Lower leg skin (tissue), 3 donors: ENCODE measurements at regions not wholly inside any gene's neighbourhood (a gene's known extent, or its start where the extent isn't known, plus 50 kb on each side); places are given as distances from the start of the nearest gene placed in this dataset.

Experiments used
- POLR2A ChIP-seq, 2 donors: fragments of 450-650 bp; IDR thresholded peaks; one replicate each; pipeline ENCODE4 v1.6.1; 2016 to 2017; ENCODE audit warnings: antibody characterized with exemption in 2 of 2, mild to moderate bottlenecking in 1 of 2, moderate library complexity in 1 of 2
- TF ChIP-seq, protein P1 (sequence below), 3 donors: fragments of 450-650 bp; IDR thresholded peaks; one replicate each; pipeline ENCODE4 v1.5.1; 2016; ENCODE audit warnings: antibody characterized with exemption in 3 of 3, mild to moderate bottlenecking in 3 of 3, moderate library complexity in 2 of 3

DNA sequence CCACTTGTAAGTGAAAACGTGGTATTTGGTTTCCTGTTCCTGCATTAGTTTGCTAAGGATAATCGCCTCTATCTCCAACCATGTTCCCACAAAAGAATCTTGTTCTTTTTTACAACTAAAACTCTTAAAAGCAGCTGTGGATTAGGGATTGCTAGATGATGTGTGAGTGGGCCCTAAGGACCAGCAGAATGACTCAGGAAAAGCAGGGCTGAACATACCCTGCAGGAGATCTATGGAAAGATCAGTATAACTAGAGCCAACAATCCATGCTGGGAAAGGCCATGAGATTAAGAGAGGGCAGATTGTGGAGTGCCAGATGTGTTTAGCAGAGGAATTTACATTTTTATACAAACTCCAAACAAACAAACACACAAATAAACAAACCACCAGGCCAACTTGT, 128.4 kb upstream of the TMEM164 start:
- TF ChIP-seq POLR2A (IDR thresholded peaks at IDR 0.05): no peak
- TF ChIP-seq, protein P1, sequence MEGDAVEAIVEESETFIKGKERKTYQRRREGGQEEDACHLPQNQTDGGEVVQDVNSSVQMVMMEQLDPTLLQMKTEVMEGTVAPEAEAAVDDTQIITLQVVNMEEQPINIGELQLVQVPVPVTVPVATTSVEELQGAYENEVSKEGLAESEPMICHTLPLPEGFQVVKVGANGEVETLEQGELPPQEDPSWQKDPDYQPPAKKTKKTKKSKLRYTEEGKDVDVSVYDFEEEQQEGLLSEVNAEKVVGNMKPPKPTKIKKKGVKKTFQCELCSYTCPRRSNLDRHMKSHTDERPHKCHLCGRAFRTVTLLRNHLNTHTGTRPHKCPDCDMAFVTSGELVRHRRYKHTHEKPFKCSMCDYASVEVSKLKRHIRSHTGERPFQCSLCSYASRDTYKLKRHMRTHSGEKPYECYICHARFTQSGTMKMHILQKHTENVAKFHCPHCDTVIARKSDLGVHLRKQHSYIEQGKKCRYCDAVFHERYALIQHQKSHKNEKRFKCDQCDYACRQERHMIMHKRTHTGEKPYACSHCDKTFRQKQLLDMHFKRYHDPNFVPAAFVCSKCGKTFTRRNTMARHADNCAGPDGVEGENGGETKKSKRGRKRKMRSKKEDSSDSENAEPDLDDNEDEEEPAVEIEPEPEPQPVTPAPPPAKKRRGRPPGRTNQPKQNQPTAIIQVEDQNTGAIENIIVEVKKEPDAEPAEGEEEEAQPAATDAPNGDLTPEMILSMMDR (IDR thresholded peaks at IDR 0.05): no peak
